ENCODE measurements at regions not wholly inside any gene's neighbourhood (a gene's known extent, or its start where the extent isn't known, plus 50 kb on each side); places are given as distances from the start of the nearest gene placed in this dataset.
A peak's percentile ranks its signal among the peaks of the same experiment; 100 is the strongest.

GRCh38 chr10:111578076-111578475, 501.2 kb downstream of the ADRA2A start:
- DNase-seq (ENCODE audit: low read depth): no peak
- TF ChIP-seq CTCF (IDR thresholded peaks at IDR 0.05; ENCODE audit: control insufficient read depth, extremely low read depth, insufficient read depth): no peak
- no peak overlapping the region for H3K4me3 ChIP-seq (ENCODE audit: low read depth, low read length)

- H3K4me3 ChIP-seq (ENCODE audit: low read depth, low read length): no peak overlapping the region
- no peak for TF ChIP-seq CTCF (IDR thresholded peaks at IDR 0.05; ENCODE audit: control insufficient read depth, extremely low read depth, insufficient read depth)
- peak; percentile 90 for DNase-seq (ENCODE audit: low read depth)
Measured at GRCh38 chr10:111579473-111579872, 502.6 kb downstream of the ADRA2A start.

GRCh38 chr10:111590703-111591102, 513.9 kb downstream of the ADRA2A start:
- DNase-seq (ENCODE audit: low read depth): no peak
- TF ChIP-seq CTCF (IDR thresholded peaks at IDR 0.05; ENCODE audit: control insufficient read depth, extremely low read depth, insufficient read depth): no peak
- H3K4me3 ChIP-seq (ENCODE audit: low read depth, low read length): no peak overlapping the region

- DNase-seq (ENCODE audit: low read depth): no peak
- no peak for TF ChIP-seq CTCF (IDR thresholded peaks at IDR 0.05; ENCODE audit: control insufficient read depth, extremely low read depth, insufficient read depth)
- H3K4me3 ChIP-seq (ENCODE audit: low read depth, low read length): no peak overlapping the region
Measured at GRCh38 chr10:111593578-111593977, 516.7 kb downstream of the ADRA2A start.

- DNase-seq (ENCODE audit: low read depth): no peak
- no peak for TF ChIP-seq CTCF (IDR thresholded peaks at IDR 0.05; ENCODE audit: control insufficient read depth, extremely low read depth, insufficient read depth)
- no peak overlapping the region for H3K4me3 ChIP-seq (ENCODE audit: low read depth, low read length)
Measured at GRCh38 chr10:111595173-111595572, 518.3 kb downstream of the ADRA2A start.

- no peak overlapping the region for H3K4me3 ChIP-seq (ENCODE audit: low read depth, low read length)
- DNase-seq (ENCODE audit: low read depth): peak; percentile 50
- TF ChIP-seq CTCF (IDR thresholded peaks at IDR 0.05; ENCODE audit: control insufficient read depth, extremely low read depth, insufficient read depth): peak; percentile 85
Measured at GRCh38 chr10:111598433-111599059, 521.7 kb downstream of the ADRA2A start.

- no peak for TF ChIP-seq CTCF (IDR thresholded peaks at IDR 0.05; ENCODE audit: control insufficient read depth, extremely low read depth, insufficient read depth)
- H3K4me3 ChIP-seq (ENCODE audit: low read depth, low read length): no peak overlapping the region
- no peak for DNase-seq (ENCODE audit: low read depth)
Measured at GRCh38 chr10:111599943-111600342, 523.1 kb downstream of the ADRA2A start.

All from LNCaP clone FGC (cell line).